Activated T-cell treated with anti-CD3 and anti-CD28 coated beads for 1 hour (primary cell): ENCODE measurements at regions not wholly inside any gene's neighbourhood (a gene's known extent, or its start where the extent isn't known, plus 50 kb on each side); places are given as distances from the start of the nearest gene placed in this dataset.

Experiments
- DNase-seq: peaks from one replicate; pipeline ENCODE4 v3.0.0-alpha.2; 2020; ENCODE audit warnings: low read depth

DNA sequence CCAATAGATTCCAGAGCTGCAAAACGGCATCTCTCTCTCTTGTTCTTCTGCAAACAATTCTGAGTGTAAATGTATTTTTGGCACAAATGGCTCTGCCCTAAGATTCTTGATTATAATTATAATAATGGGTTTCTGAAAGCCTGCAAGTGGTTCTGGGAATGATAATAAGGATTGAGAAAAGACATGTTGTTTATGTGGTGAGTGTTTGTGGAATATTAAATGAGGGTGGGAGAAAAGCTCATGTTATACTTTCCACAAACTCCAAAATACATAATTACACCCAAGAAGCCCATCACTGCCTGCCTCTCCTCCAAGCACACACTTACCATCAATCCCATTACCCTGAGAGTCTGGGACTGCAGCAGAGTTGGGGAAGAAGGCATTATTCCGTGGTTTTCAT lies 460.0 kb upstream of the BRINP1 start:
- no peak for DNase-seq

DNA sequence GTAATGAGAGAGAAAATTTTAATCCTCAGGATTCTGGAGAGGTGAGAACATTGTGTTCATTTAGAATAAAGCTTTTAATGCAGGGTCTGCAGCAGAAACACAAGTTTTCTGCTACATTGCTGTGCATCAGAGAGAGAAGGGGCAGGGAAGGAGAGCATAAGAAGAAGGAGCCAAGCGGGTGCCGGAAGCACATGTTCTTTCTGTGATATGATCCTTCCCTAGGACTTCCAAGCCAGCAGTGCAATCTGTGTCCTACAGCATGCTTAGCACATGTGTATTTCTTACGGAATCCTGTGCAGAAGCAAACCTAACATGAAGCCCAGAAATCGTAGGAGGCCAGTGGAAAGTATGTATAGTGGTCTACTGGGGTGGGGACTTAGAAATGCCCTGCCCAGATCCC lies 458.3 kb upstream of the BRINP1 start:
- DNase-seq: no peak

DNA sequence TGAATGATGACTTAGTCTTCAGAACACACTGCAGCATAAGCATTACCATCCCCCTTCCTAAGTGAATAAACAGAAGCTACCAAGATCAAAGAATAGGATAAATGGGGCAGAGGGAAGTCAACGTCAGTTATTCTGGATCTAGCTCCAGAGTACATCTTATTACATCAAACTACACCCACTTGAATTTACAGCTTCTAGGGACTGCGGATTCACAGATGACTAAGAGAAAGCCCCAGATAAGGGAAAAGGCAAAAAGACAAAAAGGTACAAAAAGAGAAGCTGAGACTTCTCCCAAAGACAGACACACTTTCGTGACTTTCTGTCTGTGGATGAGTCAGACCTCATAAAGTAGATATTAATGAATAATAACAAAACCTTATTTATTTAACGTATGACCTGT lies 457.9 kb upstream of the BRINP1 start:
- no peak for DNase-seq

DNA sequence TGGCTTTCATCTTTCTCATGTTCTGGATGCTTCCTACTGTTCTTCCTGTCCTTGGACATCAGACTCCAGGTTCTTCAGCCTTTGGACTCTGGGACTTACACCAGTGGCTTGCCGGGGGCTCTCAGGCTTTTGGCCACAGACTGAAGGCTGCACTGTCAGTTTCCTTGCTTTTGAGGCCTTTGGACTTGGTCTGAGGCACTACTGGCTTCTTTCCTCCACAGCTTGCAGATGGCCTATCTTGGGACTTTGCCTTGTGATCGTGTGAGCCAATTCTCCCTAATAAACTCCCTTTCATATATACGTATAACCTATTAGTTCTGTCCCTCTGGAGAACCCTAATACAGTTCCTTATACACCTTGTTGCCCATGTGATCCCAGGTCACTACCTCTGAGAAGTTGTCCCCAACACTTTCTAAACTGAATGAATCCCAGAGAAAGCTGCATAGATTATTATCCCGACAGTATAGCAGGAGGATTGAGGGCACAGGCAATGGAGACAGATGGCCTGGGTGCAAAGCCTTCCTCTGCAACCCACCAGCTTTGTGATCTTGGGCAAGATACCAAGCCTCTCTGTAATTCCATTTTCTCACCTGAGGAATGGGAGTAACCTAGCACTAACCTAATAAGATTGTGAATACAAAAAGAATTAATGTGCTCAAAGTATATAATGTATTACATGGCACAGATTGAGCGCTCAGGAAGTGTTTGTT lies 449.6 kb upstream of the BRINP1 start:
- no peak for DNase-seq

DNA sequence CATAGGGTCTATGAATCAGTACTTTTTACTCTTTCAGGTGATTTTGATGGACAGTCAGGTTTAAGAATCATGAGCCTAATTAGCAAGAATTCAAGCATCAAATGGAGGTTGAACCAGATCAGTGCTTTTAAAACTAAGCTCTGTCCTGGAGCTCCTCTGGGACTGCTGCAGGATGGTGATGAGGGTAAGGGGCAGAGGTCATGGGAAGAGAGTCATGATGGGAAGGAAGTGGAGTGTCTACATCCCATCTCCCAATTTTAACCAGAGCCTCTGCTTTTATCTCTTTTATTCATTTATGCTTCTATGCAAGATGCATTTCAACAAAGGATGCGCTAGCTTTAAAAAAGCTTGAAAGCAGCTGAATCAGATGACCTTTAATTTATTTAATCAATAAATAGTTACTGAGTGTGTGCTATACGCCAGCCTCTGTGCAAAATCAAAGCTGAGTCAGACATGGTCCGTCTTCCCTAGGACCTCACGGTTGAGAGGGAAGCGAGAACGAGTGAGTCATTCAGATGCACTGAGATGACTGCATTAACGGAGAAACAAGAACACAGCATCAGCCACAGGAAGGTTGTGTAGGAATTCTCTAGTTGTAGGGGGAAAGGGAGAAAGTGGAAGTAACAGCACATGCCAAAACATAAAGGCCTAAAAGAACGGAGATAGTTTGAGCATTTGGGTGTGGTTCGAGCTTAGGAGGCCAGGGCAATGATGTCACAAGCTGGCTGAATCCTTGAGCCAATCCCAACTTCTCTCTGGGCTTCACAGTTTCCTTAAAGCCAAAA lies 441.6 kb upstream of the BRINP1 start:
- DNase-seq: no peak

DNA sequence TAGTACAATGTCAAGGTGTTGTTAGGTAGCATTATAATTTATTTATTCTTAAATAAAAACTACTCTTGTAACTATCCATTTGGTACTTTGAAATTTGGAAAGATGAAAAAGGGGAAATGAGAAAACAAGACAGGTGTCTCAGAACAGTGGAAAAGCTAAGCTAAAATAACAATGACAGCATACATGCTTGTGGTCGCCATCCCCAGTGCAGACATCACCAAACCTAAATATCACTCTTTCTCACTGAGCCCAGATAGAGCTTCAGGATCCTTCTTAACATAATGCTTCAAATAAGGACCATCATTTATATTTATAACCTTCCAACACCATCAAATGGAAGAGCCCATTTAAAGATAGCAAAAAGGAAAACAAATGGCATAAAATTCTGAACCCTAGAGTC lies 434.4 kb upstream of the BRINP1 start:
- DNase-seq: no peak

DNA sequence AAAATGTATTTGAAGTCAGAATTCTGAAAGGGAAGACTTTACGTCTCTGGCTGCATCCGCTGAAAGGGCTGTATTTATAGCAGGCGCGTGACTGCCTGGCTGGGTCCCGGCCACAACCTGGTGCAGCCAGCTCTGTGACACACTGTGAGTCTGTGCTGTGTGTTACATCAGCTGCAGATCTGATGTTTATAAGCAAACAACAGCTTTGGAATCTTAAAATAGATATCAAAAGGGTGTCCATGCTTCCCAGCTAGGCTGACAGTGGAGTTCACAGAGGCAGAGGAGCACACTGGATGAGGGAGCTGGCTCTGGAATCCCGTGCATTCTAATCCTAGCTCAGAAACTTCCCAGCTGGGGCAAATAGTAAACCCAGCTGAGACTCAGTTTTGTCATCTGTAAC lies 433.4 kb upstream of the BRINP1 start:
- DNase-seq: no peak

DNA sequence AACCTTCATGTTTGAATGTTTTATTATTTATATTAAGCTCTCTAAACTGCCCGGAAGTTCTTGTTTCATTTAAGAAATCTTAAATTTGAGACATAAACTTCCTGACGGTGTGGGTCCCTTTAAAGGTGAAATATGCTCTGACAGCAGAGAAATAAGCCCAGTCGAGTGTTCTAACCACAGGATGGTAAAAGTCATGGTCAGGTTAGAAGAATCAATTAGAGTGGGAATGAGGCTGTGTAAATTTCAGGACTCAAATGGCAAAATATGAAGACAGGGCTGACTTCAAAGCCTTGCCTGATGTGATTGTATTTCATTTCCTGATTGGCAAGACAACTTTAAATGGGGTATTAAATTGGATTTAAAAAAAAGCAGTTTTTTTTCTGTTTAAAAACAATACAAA lies 432.9 kb upstream of the BRINP1 start:
- no peak for DNase-seq

DNA sequence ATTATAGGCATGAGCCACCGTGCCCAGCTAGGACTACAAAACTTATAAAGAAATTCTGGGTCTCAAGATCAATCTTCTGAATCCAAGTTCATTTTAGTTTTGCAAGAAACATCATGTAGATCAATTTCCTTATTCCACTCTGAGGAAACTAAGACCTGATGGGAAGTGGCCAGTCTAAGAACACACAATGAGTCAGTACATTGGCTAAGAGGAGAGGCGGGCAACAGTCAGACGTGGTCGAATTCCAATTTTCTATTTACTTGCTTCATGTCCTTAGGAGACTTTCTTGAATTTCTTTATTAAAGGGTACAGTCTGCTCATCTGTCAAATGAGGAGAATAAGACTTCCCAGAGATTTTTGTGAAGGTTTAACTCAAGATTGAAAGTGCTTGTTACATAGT lies 432.1 kb upstream of the BRINP1 start:
- no peak for DNase-seq

DNA sequence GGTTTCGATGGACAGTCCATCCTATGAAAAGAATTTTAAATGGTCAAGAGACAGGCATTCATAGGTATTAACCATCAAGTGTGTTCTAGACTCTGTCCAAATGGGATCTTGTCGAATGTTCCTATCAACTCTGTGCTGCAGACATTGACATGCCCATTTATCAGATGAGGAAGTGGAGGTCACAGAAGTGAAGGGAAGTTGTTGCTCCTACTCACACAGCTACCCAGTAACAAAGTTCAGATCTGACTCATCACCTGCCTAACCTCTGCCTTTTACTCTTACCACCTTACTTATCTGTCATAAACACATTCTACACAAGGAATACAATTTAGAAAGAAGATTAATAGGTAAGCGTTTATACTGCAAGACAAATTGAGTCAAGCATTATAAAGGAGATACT lies 426.2 kb upstream of the BRINP1 start:
- DNase-seq: no peak

DNA sequence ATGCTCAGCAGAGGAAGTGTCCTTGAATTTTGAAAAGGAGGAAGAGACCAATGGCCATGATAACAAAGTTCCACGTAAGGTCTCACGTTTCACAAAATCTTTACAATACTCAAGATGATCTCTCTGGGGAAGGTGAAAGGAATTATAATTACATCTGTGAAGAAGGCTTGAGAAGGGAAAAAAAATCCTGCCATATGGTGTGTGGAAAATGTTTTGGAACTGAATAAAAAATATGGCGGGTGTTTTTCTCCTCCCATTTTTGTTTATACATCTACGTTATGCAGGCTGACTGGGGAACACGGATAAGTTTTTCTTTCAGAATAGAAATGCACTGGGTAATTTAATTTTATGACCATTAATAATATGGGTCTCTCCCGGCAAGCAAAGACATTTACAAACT lies 425.6 kb upstream of the BRINP1 start:
- DNase-seq: no peak

DNA sequence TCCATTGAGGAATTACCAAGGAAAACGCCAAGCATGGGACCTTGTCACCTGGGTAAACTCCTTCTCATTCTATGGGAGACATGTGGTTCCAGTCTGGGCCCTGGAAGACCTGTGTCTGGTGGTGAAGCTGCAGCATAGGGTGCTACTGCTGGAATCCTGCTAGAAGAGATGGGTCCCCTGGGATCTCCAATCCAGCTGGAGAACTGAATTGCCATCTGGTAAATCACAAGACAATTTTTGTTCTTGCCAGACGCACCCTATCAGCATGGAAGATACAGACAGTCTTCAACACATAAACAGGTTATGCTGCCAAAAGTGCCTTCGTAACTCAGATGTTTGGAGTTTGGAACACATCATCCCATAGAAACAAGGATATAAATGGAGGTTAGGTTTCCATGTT lies 424.0 kb upstream of the BRINP1 start:
- no peak for DNase-seq

DNA sequence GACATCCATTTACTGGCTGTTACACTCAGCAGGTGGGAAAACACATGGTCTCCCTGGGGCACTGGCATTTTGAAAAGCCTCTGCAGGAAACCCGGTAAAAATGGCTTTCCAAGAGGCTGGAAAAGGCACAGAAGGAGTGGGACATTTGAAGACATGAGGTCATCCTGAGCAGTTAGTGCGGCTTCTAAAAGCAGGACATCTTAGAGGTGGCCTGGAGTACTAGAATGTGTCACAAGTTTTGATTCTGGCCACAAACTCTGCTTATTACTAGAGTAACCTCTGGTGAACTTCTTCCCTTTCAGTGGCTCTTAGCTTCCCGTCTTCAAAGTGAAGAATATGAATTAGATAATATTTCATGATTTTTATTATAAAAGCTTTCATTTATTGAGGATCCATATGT lies 423.0 kb upstream of the BRINP1 start:
- DNase-seq: no peak

DNA sequence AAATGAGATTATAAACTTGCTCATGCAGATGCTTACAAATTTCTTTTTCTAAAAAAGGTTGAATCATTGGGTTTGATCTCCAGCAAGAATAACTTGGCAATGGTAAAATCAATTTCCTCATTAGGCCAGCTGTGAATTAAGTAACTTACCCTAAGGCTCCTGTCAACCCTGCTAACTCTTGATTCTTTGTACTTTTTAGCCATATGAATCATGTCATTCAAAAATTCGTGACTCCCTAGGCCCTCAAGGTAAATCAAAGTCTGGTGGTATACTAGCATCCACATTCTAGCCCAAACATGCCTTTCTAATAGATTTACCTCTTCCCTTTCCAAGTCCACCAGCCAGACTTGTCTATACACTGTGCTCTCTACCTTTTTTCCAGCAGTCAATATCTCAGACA lies 420.8 kb upstream of the BRINP1 start:
- DNase-seq: no peak

DNA sequence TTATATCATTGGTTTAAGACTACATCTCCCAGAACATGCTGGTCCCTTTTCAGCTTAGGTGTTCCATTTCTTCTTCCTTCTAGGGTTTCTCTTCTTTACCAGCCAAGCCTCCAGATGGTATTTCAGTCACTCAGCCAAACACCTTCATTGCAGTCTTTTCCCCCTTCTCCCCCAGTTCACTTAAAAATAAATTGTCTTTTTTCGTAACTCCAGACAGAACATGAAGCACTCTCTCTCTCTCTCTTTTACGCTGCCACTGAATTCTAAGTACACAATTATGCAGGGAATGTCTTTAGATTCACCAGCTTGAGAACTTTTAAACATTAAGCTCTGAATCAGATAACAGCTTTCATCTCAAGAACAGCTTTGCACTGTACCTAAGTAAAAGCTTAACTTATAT lies 419.7 kb upstream of the BRINP1 start:
- no peak for DNase-seq

DNA sequence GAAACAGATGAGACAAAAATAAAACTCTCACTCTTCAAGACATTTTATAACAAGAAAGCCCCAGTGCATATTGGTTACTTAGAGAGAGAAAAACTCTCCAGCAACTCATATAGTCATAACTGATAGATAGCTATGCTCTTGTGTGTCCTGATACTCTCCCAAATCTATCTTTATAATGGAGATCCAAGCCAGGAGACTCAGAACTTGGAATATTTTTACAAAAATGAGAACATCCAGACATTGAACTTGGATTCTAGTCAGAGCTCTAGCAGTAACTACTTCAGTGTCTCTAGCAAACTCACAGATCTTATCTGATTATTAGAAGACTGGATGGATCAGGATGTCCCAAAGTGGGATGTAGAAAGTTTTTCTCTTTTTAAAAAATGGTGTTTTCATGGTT lies 412.7 kb upstream of the BRINP1 start:
- DNase-seq: no peak

DNA sequence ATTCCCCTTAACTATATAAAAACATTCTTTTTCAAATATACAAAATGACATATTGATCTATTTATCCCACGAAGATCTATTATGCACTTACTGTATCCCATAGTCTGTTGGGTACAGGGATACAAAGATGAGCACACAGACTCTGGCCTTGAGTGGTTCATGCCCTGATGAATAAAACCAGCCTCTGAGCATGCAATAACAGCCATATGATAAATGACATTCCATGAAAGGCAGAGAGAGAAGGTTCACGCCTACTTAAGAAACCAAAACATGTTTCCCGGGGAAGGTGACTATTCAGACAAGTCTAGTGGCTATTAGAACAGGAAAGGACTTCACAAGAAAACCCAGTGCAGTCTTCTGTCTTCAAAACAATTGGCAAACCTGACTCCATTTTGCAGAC lies 406.2 kb upstream of the BRINP1 start:
- DNase-seq: no peak

DNA sequence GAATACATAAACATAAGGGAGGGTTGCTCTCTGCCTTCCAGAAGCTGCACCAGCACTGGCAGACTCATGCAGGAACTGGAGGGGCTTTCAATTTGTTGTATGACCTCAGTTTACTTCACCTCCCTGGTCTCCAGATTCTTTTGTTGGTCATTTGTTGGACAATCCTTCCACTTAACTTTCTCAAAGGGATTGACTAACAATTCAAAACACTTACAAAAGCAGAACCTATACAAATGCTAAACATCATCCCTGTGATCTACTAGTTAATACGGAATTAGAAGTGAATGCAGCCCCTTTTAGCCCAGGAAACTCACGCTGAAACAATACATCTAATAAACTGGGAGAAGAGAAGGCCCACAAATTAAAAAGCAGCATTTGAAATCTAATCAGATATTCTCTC lies 404.6 kb upstream of the BRINP1 start:
- DNase-seq: no peak

DNA sequence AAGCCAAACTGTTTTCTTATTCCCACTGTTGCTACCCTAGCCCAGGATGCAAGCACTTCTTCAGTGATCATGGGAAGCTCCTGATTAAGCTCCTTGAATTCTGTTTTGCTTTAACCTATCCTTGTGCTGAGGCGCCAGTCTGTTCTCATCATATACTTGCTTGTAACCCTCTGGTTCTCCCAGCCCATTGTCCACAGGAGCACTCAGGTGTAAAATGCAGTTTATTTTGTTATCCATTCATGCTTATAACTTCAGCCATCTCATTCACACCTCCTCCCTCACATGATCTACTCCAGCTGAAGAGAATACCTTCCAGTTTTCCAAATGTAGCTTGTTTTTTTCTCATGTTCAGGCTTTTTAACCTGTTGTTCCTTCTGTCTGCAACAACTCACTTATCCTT lies 402.1 kb upstream of the BRINP1 start:
- no peak for DNase-seq

DNA sequence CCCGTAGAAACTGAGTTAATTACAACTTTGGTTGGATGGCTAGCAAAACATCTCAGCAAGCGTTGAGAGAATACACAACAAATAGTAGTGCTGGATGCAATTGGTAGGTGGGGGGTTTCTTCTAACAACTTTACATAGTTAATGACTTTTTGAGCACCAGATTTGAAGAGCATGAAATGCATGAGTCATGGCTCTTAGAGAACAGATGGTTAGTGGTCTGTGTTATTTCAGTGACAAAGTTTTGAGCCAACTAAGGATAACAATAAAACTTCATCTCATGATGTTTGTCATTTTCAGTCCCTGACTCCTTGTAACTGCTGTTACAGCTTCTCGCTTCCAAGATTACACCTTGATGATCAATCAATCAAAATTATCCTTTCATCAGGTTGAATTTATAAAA lies 399.0 kb upstream of the BRINP1 start:
- no peak for DNase-seq

DNA sequence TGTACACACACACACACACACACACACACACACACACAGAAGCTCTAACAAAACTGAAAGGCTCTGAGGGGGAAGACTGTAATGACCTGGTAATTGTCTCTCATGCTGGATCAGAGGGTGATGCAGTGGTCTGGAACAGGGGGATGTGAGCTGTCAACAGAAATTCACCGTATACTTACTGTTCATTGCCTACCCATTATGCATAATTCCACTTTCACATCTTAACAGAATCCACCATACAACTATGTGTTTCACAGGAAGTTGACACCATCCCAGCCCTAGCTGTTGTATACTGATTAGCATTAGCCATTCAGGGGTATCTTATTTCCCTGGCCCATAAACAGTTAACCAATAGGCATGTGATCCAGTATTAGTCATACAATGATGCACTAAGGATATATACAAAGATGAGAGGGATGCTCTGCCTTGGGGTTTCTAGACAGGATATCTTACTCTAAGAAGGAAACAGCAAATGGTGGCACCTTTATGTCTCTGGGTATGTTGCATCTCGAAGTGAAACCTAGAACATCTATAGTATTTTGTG lies 396.5 kb upstream of the BRINP1 start:
- DNase-seq: no peak

DNA sequence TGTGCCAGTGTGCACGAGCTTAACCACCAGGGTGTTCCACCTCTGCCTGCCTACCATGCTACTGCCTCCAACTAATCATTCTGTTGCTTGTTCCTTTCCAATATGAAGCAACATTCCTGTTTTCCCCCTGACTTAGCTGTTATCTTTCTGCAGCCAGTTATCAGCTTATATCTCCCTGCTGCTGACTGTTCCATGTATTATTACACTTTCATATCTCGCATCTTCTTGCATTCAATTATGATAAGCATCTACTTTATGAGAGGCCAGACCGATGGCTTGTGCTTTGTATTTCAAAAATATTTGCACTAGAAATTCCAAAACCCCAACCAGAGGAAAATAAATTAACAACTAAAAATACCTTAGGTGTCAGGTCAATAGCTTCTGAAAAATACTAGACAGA lies 394.0 kb upstream of the BRINP1 start:
- no peak for DNase-seq

DNA sequence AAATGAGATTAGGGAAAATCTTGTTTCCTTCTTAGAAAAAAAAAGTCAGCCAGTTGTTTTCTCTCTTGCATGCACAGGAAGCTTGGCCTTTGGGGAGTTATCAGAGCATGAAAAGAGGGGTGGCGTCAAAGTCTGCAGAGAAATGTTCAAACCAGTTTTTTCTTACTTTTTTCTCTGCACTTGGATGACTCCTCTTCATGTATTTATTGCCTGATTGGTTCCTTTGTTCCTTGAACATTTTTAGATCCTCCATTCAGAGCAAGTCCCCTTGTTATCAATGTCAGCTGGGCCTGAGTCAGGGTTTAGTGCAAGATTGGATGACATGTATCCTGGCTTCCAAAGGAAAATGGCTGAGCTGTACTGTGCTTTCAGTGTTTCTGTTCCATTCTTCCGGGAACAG lies 392.6 kb upstream of the BRINP1 start:
- DNase-seq: no peak

DNA sequence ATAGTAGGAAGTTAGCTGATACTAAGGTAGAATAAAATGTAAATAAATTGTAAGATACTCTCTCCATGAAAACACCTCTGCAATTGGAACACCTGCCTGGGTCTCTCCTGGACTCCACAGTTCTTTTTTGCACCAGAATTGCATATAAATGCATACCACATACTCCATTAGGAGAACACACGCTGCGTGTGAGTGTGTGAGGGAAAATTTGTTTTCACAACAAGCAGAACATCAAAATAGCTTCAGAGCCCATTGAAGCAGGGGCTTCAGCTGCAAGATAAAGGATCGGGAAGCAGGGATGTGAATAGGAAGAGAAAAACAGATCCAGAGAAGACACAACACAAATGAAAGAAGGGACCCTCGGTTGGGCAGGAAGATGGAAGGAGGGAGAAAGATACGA lies 389.8 kb upstream of the BRINP1 start:
- DNase-seq: no peak
